ENCODE measurements at regions not wholly inside any gene's neighbourhood (a gene's known extent, or its start where the extent isn't known, plus 50 kb on each side); places are given as distances from the start of the nearest gene placed in this dataset.

GRCh38 chr14:87449016-87449415, 544.0 kb downstream of the GALC start:
- TF ChIP-seq POLR2A (IDR thresholded peaks at IDR 0.05), result no peak
- TF ChIP-seq, protein P1, sequence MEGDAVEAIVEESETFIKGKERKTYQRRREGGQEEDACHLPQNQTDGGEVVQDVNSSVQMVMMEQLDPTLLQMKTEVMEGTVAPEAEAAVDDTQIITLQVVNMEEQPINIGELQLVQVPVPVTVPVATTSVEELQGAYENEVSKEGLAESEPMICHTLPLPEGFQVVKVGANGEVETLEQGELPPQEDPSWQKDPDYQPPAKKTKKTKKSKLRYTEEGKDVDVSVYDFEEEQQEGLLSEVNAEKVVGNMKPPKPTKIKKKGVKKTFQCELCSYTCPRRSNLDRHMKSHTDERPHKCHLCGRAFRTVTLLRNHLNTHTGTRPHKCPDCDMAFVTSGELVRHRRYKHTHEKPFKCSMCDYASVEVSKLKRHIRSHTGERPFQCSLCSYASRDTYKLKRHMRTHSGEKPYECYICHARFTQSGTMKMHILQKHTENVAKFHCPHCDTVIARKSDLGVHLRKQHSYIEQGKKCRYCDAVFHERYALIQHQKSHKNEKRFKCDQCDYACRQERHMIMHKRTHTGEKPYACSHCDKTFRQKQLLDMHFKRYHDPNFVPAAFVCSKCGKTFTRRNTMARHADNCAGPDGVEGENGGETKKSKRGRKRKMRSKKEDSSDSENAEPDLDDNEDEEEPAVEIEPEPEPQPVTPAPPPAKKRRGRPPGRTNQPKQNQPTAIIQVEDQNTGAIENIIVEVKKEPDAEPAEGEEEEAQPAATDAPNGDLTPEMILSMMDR (IDR thresholded peaks at IDR 0.05), result no peak

Measured in right lobe of liver (tissue), 4 donors.